Liver (tissue), 7 donors: ENCODE measurements at regions not wholly inside any gene's neighbourhood (a gene's known extent, or its start where the extent isn't known, plus 50 kb on each side); places are given as distances from the start of the nearest gene placed in this dataset.

Source experiments
- DNase-seq: peaks from one replicate; pipeline ENCODE4 v3.0.0-alpha.2; 2017; ENCODE audit warnings: low spot score
- H3K27ac ChIP-seq, 2 donors: one replicate each; pipeline ENCODE4 v1.7.0; 2013; ENCODE audit warnings: inconsistent platforms in 2 of 2, low read length in 2 of 2, control low read depth in 1 of 2, low read depth in 1 of 2, mild to moderate bottlenecking in 1 of 2
- H3K27me3 ChIP-seq, 4 donors: one replicate each; pipeline versions ENCODE4 v1.6.1 to v1.7.0; 2013; ENCODE audit warnings: low read length in 3 of 4, inconsistent platforms in 1 of 4, mild to moderate bottlenecking in 1 of 4, moderate library complexity in 1 of 4; ENCODE audit not compliant: control insufficient read depth in 4 of 4, insufficient read depth in 4 of 4
- H3K36me3 ChIP-seq, 4 donors: one replicate each; pipeline versions ENCODE4 v1.6.1 to v1.7.0; 2013; ENCODE audit warnings: low read length in 3 of 4, mild to moderate bottlenecking in 3 of 4, low read depth in 1 of 4, moderate library complexity in 1 of 4; ENCODE audit not compliant: control insufficient read depth in 4 of 4, insufficient read depth in 3 of 4
- H3K4me1 ChIP-seq, 4 donors: one replicate each; pipeline versions ENCODE4 v1.6.1 to v1.7.0; 2013; ENCODE audit warnings: low read length in 3 of 4, mild to moderate bottlenecking in 3 of 4, moderate library complexity in 1 of 4; ENCODE audit not compliant: control insufficient read depth in 4 of 4, insufficient read depth in 4 of 4
- H3K4me3 ChIP-seq, 3 donors: one replicate each; pipeline versions ENCODE4 v1.6.1 to v1.7.0; 2013; ENCODE audit warnings: low read length in 3 of 3, control low read depth in 1 of 3, low read depth in 1 of 3, mild to moderate bottlenecking in 1 of 3
- H3K9ac ChIP-seq, 2 donors: one replicate each; pipeline ENCODE4 v1.7.0; 2013; ENCODE audit warnings: low read length in 2 of 2, mild to moderate bottlenecking in 2 of 2, moderate library complexity in 2 of 2, control low read depth in 1 of 2, low read depth in 1 of 2
- H3K9me3 ChIP-seq, 4 donors: one replicate each; pipeline versions ENCODE4 v1.6.1 to v1.7.0; 2013; ENCODE audit warnings: low read length in 3 of 4; ENCODE audit not compliant: control insufficient read depth in 4 of 4
- ATF3 ChIP-seq: IDR thresholded peaks from 2 replicates; pipeline ENCODE4 v1.6.1; 2016; ENCODE audit warnings: antibody characterized with exemption
- EGR1 ChIP-seq, 2 donors: IDR thresholded peaks; 2 replicates each; pipeline ENCODE4 v1.6.1; 2016 to 2018; ENCODE audit warnings: antibody characterized with exemption in 2 of 2, low read depth in 2 of 2
- FOXA1 ChIP-seq: IDR thresholded peaks from 2 replicates; pipeline ENCODE4 v1.6.1; 2016; ENCODE audit warnings: antibody characterized with exemption
- FOXA2 ChIP-seq: IDR thresholded peaks from 2 replicates; pipeline ENCODE4 v1.6.1; 2016; ENCODE audit warnings: antibody characterized with exemption
- GABPA ChIP-seq, 2 donors: IDR thresholded peaks in 1 of 2; conservative IDR thresholded peaks in 1 of 2; 2 replicates each; pipeline ENCODE4 v1.6.1; 2016; ENCODE audit warnings: antibody characterized with exemption in 2 of 2, mild to moderate bottlenecking in 1 of 2, moderate library complexity in 1 of 2
- HNF4A ChIP-seq, 2 donors: conservative IDR thresholded peaks; 2 replicates each; pipeline ENCODE4 v1.6.1; 2016; ENCODE audit warnings: antibody characterized with exemption in 2 of 2, mild to moderate bottlenecking in 2 of 2
- JUND ChIP-seq, 2 donors: IDR thresholded peaks; 2 replicates each; pipeline ENCODE4 v1.6.1; 2016; ENCODE audit warnings: antibody characterized with exemption in 2 of 2
- NR2F2 ChIP-seq: IDR thresholded peaks from 2 replicates; pipeline ENCODE4 v1.6.1; 2016; ENCODE audit warnings: antibody characterized with exemption
- RAD21 ChIP-seq, 2 donors: IDR thresholded peaks; 2 replicates each; pipeline ENCODE4 v1.6.1; 2016; ENCODE audit warnings: antibody characterized with exemption in 2 of 2, mild to moderate bottlenecking in 2 of 2
- REST ChIP-seq: IDR thresholded peaks from 2 replicates; pipeline ENCODE4 v1.6.1; 2016; ENCODE audit warnings: antibody characterized with exemption, mild to moderate bottlenecking
- RXRA ChIP-seq, 2 donors: IDR thresholded peaks; 2 replicates each; pipeline ENCODE4 v1.6.1; 2017 to 2018; ENCODE audit warnings: antibody characterized with exemption in 2 of 2, mild to moderate bottlenecking in 1 of 2
- SP1 ChIP-seq: IDR thresholded peaks from 2 replicates; pipeline ENCODE4 v1.6.1; 2018; ENCODE audit warnings: antibody characterized with exemption, mild to moderate bottlenecking
- TAF1 ChIP-seq: conservative IDR thresholded peaks from 2 replicates; pipeline ENCODE4 v1.6.1; 2016; ENCODE audit warnings: antibody characterized with exemption, mild to moderate bottlenecking
- YY1 ChIP-seq: IDR thresholded peaks from 2 replicates; pipeline ENCODE4 v1.6.1; 2016; ENCODE audit warnings: antibody characterized with exemption, mild to moderate bottlenecking
- WGBS: extraction: QIAGEN DNeasy Blood & Tissue Kit; methylation state at CpG from one replicate; pipeline ENCODE4 v1.1.7; 2013; 5-methylcytosine and 5-hydroxymethylcytosine counted together
- TF ChIP-seq, protein P1 (sequence below): IDR thresholded peaks from 2 replicates; pipeline ENCODE4 v1.6.1; 2016; ENCODE audit warnings: antibody characterized with exemption
- TF ChIP-seq, protein P2 (sequence below): IDR thresholded peaks from 2 replicates; pipeline ENCODE4 v1.6.1; 2016; ENCODE audit warnings: antibody characterized with exemption
- donor health status: healthy.
- donor health status: healthy.
- donor health status: healthy.
- donor health status: healthy.

- Histone ChIP-seq H3K4me3 (no peak overlapping the region), H3K4me1 (no peaks in the 10 kb centered on the region), H3K36me3 (no peaks in the 10 kb centered on the region), H3K9me3 (no peaks in the 10 kb centered on the region), H3K27ac (no peak overlapping the region), H3K27me3 (no peaks in the 10 kb centered on the region), H3K9ac (no peak overlapping the region)
- WGBS, result 73% methylated on average over 5 of the region's 5 CpGs
- no peak for TF ChIP-seq SP1
- no peak for TF ChIP-seq TAF1
- TF ChIP-seq, protein P1, sequence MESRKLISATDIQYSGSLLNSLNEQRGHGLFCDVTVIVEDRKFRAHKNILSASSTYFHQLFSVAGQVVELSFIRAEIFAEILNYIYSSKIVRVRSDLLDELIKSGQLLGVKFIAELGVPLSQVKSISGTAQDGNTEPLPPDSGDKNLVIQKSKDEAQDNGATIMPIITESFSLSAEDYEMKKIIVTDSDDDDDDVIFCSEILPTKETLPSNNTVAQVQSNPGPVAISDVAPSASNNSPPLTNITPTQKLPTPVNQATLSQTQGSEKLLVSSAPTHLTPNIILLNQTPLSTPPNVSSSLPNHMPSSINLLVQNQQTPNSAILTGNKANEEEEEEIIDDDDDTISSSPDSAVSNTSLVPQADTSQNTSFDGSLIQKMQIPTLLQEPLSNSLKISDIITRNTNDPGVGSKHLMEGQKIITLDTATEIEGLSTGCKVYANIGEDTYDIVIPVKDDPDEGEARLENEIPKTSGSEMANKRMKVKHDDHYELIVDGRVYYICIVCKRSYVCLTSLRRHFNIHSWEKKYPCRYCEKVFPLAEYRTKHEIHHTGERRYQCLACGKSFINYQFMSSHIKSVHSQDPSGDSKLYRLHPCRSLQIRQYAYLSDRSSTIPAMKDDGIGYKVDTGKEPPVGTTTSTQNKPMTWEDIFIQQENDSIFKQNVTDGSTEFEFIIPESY, result no peak
- TF ChIP-seq FOXA2, result no peak
- no peak for TF ChIP-seq GABPA (IDR thresholded peaks at IDR 0.05 in 1 of 2, conservative IDR thresholded peaks at IDR 0.05 in 1 of 2)
- no peak for TF ChIP-seq JUND (IDR thresholded peaks at IDR 0.05)
- TF ChIP-seq RXRA (IDR thresholded peaks at IDR 0.05), result no peak
- no peak for TF ChIP-seq EGR1 (IDR thresholded peaks at IDR 0.05; ENCODE audit: low read depth in 2 of 2)
- no peak for TF ChIP-seq HNF4A (conservative IDR thresholded peaks at IDR 0.05)
- TF ChIP-seq YY1, result no peak
- no peak for TF ChIP-seq FOXA1
- no peak for TF ChIP-seq NR2F2
- no peak for TF ChIP-seq RAD21 (IDR thresholded peaks at IDR 0.05)
- TF ChIP-seq, protein P2, sequence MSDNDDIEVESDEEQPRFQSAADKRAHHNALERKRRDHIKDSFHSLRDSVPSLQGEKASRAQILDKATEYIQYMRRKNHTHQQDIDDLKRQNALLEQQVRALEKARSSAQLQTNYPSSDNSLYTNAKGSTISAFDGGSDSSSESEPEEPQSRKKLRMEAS, result no peak
- no peak for TF ChIP-seq ATF3
- TF ChIP-seq REST, result no peak
- DNase-seq, result no peak
These were observed 102.7 kb upstream of the TAF11L2 start for GRCh38 chr5:17395106-17395880.

DNA sequence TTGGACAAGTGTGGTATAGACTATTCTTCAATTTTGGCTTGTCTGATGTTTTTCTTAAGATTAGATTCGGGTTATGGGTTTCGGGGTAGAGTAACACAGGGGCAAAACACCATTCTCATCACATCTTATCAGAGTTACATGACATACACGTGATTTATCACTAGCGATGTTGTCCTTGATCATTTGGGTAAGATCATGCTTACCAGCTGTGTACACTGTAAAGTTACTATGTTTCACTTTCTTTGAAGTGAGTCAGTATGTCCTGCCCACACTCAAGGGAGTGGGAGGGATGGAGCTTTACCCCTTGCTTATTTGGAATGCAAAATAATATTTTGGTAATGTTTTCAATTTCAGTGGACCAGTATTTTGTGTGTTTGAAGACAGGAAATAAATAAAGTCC lies 101.8 kb upstream of the TAF11L2 start:
- Histone ChIP-seq H3K36me3 (no peaks in the 10 kb centered on the region), H3K27ac (no peak overlapping the region), H3K9me3 (no peaks in the 10 kb centered on the region), H3K4me1 (no peaks in the 10 kb centered on the region), H3K27me3 (peaks cover 0 to 4% (median 0%) of the 10 kb centered on the region in 4 donors), H3K4me3 (no peak overlapping the region), H3K9ac (no peak overlapping the region)
- TF ChIP-seq FOXA1 (no peak), NR2F2 (no peak), FOXA2 (no peak)
- TF ChIP-seq, protein P2, result no peak
- WGBS, result 74% methylated on average over 4 of the region's 4 CpGs
- DNase-seq, result no peak
